ENCODE measurements at regions not wholly inside any gene's neighbourhood (a gene's known extent, or its start where the extent isn't known, plus 50 kb on each side); places are given as distances from the start of the nearest gene placed in this dataset.
"Not testable (repeated sequence)": the region's sequence is repeated elsewhere in the genome, so short reads cannot be mapped to it uniquely, and the experiment has no call there.

DNA sequence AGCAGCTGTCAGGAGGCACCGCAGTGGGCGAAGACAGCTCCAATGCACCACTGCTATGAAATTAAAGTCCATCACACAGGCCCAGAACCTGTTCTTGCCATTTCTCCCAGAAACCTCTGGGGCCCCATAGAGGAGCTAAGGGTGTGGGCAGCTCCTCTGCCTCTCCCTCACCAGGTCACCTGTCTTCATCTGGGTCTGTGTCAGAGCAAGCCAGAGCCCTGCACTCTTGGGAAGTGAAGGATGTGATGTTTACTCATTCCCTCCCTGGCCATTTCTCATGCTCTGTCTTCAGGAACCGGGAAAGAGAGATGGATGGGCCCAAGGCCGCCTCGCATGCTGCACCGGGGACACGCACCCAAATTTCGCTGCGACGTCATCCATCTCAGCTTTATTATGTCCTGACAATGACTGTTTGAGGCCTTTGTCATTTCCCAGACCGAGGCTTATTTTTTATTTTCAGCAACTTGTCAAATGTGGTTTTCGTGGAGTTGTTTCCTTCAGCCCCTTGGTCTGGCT lies 216.1 kb downstream of the NPHP4 start:
- DNase-seq = no peak
- peaks cover 3% of the 10 kb centered on the region for H3K27me3 Mint-ChIP-seq
- peaks cover 2% of the 10 kb centered on the region for H3K4me1 Mint-ChIP-seq
- no peaks in the 10 kb centered on the region for H3K36me3 Mint-ChIP-seq
- no peak overlapping the region for H3K27ac Mint-ChIP-seq
- no peak overlapping the region for H3K4me3 Mint-ChIP-seq
- H3K9me3 Mint-ChIP-seq = no peaks in the 10 kb centered on the region

DNA sequence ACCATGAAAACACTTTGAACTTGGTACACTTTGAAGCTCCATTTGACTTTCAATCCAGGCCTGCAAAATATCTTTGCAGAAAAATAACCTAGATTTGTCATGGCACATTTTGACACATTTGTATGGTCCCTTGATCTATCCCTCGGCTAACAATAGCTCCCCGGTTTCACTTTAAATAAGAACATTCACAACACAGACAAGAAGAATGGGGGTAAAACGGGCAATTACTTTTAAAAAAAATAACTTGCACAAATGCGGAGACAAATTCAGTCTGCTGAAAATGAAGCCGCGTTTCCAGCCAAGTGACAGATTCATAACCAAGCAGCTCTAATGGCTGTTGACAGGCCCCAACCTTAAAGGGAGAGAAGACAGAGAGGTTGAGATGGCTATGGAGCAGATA lies 218.2 kb downstream of the NPHP4 start:
- H3K27ac Mint-ChIP-seq = no peak overlapping the region
- no peak overlapping the region for H3K4me3 Mint-ChIP-seq
- H3K27me3 Mint-ChIP-seq = peaks cover 10% of the 10 kb centered on the region
- no peak for DNase-seq
- peaks cover 3% of the 10 kb centered on the region for H3K4me1 Mint-ChIP-seq
- no peaks in the 10 kb centered on the region for H3K36me3 Mint-ChIP-seq
- H3K9me3 Mint-ChIP-seq = no peaks in the 10 kb centered on the region

GRCh38 chr1:5771788-5772187 lies 220.4 kb downstream of the NPHP4 start:
- H3K9me3 Mint-ChIP-seq = no peaks in the 10 kb centered on the region

GRCh38 chr1:5770981-5771765 lies 221.1 kb downstream of the NPHP4 start:
- Mint-ChIP-seq H3K4me1 (peaks cover 3% of the 10 kb centered on the region), H3K9me3 (no peaks in the 10 kb centered on the region), H3K36me3 (no peaks in the 10 kb centered on the region), H3K4me3 (no peak overlapping the region), H3K27ac (no peak overlapping the region), H3K27me3 (peaks cover 23% of the 10 kb centered on the region)
- DNase-seq = no peak

More at GRCh38 chr1:5771788-5772187, 220.4 kb downstream of the NPHP4 start:
- Mint-ChIP-seq H3K4me1 (peaks cover 3% of the 10 kb centered on the region), H3K27ac (no peak overlapping the region), H3K27me3 (peaks cover 20% of the 10 kb centered on the region), H3K4me3 (no peak overlapping the region), H3K36me3 (no peaks in the 10 kb centered on the region)
- DNase-seq = no peak

GRCh38 chr1:5769760-5770159 lies 222.5 kb downstream of the NPHP4 start:
- no peaks in the 10 kb centered on the region for H3K9me3 Mint-ChIP-seq
- no peaks in the 10 kb centered on the region for H3K36me3 Mint-ChIP-seq
- H3K27me3 Mint-ChIP-seq = peaks cover 35% of the 10 kb centered on the region
- H3K4me3 Mint-ChIP-seq = no peak overlapping the region
- H3K4me1 Mint-ChIP-seq = peaks cover 3% of the 10 kb centered on the region
- DNase-seq = no peak
- H3K27ac Mint-ChIP-seq = no peak overlapping the region

- Mint-ChIP-seq H3K4me1 (peaks cover 3% of the 10 kb centered on the region), H3K9me3 (no peaks in the 10 kb centered on the region), H3K4me3 (no peak overlapping the region), H3K27ac (no peak overlapping the region), H3K27me3 (peaks cover 38% of the 10 kb centered on the region), H3K36me3 (no peaks in the 10 kb centered on the region)
- no peak for DNase-seq
Measured at GRCh38 chr1:5769146-5769545, 223.1 kb downstream of the NPHP4 start.

- Mint-ChIP-seq H3K36me3 (no peaks in the 10 kb centered on the region), H3K4me1 (peaks cover 3% of the 10 kb centered on the region), H3K4me3 (no peak overlapping the region), H3K9me3 (peaks cover 5% of the 10 kb centered on the region), H3K27ac (no peak overlapping the region), H3K27me3 (peaks cover 42% of the 10 kb centered on the region)
- no peak for DNase-seq
Measured at GRCh38 chr1:5768014-5768413, 224.2 kb downstream of the NPHP4 start.

DNA sequence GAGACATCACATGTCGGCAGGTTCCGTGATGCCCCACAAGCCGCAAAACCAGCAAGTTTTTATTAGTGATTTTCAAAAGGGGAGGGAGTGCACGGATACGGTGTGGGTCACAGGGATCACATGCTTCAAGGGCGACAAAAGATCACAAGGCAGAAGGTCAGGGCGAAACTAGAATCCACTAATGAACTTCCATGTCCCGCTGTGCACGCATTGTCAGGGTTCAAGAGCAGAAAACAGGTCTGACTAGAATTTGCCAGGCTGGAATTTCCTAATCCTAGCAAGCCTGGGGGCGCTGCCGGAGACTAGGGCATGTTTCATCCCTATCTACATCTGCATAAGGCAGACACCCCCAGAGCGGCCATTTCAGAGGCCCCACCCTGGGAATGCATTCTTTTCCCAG lies 225.2 kb downstream of the NPHP4 start:
- not testable (repeated sequence) for H3K9me3 Mint-ChIP-seq, H3K27ac Mint-ChIP-seq, DNase-seq, H3K36me3 Mint-ChIP-seq, H3K4me1 Mint-ChIP-seq, H3K4me3 Mint-ChIP-seq
- H3K27me3 Mint-ChIP-seq = peaks cover 42% of the 10 kb centered on the region

- H3K27ac Mint-ChIP-seq = no peak overlapping the region
Measured at GRCh38 chr1:5765997-5766913, 226.0 kb downstream of the NPHP4 start.

GRCh38 chr1:5765483-5765882 lies 226.7 kb downstream of the NPHP4 start:
- Mint-ChIP-seq H3K27ac (no peak overlapping the region), H3K4me1 (no peaks in the 10 kb centered on the region), H3K9me3 (peaks cover 6% of the 10 kb centered on the region), H3K36me3 (no peaks in the 10 kb centered on the region), H3K4me3 (no peak overlapping the region), H3K27me3 (peaks cover 33% of the 10 kb centered on the region)
- no peak for DNase-seq

More at GRCh38 chr1:5765997-5766913, 226.0 kb downstream of the NPHP4 start:
- Mint-ChIP-seq H3K4me1 (peaks cover 2% of the 10 kb centered on the region), H3K9me3 (peaks cover 5% of the 10 kb centered on the region), H3K4me3 (no peak overlapping the region), H3K36me3 (no peaks in the 10 kb centered on the region), H3K27me3 (peaks cover 40% of the 10 kb centered on the region)
- no peak for DNase-seq

- peaks cover 36% of the 10 kb centered on the region for H3K27me3 Mint-ChIP-seq
- no peaks in the 10 kb centered on the region for H3K4me1 Mint-ChIP-seq
- no peak overlapping the region for H3K27ac Mint-ChIP-seq
- H3K9me3 Mint-ChIP-seq = peaks cover 8% of the 10 kb centered on the region
- no peak for DNase-seq
- H3K36me3 Mint-ChIP-seq = no peaks in the 10 kb centered on the region
- H3K4me3 Mint-ChIP-seq = no peak overlapping the region
Measured at GRCh38 chr1:5764959-5765358, 227.3 kb downstream of the NPHP4 start.

DNA sequence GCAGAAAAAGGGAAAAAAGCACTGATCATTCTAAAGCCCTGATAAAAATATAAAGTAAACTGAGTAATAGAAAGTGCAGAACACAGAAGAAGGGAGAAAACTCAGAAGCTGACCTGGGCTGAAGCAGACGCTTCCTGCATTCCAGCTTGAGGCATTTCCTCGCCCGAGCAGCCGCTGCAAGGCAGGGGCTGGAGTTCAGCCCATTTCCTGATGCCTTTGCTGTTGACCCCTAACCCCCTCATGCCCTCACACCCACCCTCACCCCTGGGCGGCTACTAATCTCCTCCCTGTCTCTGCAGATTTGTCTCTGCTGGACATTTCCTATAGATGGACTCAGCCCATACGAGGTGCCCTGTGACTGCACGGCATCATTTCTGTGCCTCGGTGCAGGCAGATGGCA lies 227.8 kb downstream of the NPHP4 start:
- H3K9me3 Mint-ChIP-seq = peaks cover 8% of the 10 kb centered on the region
- H3K4me3 Mint-ChIP-seq = no peak overlapping the region
- DNase-seq = no peak
- H3K27ac Mint-ChIP-seq = no peak overlapping the region
- no peaks in the 10 kb centered on the region for H3K36me3 Mint-ChIP-seq
- no peaks in the 10 kb centered on the region for H3K4me1 Mint-ChIP-seq
- H3K27me3 Mint-ChIP-seq = peaks cover 36% of the 10 kb centered on the region

DNA sequence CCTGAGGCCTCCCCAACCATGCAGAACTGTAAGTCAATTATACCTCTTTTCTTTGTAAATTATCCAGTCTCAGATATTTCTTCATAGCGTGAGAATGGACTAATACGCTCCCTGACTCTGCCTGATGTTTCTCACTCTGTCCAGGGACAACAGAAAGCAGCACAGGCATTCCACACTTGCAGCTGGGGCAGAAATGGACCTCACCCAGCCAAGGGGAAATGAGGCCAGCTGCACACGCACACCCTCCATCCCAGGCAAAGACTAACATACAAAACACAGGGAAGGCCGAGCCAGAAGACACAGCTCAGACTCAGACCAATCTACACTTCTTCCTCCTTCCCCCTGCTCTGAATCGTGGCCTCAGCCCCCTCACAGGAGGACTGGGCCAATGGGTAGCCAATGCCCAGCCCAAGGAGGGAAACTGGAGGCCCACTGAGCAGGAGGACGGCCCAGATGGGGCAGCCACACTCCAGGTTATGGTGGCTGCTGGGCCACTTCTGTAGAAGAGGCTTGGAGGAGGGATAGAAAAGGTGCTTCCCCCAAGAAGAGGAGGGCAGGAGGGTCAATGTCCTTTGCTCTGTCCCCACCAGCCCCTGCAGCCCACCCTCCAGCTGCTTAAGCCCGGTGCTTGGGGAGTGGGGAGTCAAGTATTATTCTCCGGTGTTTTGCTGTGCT lies 228.4 kb downstream of the NPHP4 start:
- DNase-seq = no peak
- H3K36me3 Mint-ChIP-seq = no peaks in the 10 kb centered on the region
- no peak overlapping the region for H3K4me3 Mint-ChIP-seq
- H3K4me1 Mint-ChIP-seq = no peaks in the 10 kb centered on the region
- no peak overlapping the region for H3K27ac Mint-ChIP-seq
- peaks cover 8% of the 10 kb centered on the region for H3K9me3 Mint-ChIP-seq
- H3K27me3 Mint-ChIP-seq = peaks cover 39% of the 10 kb centered on the region

- Mint-ChIP-seq H3K9me3 (peaks cover 8% of the 10 kb centered on the region), H3K4me3 (no peak overlapping the region), H3K27ac (no peak overlapping the region), H3K36me3 (no peaks in the 10 kb centered on the region), H3K4me1 (no peaks in the 10 kb centered on the region), H3K27me3 (peaks cover 12% of the 10 kb centered on the region)
- no peak for DNase-seq
Measured at GRCh38 chr1:5758859-5759578, 233.2 kb downstream of the NPHP4 start.
